HCT116 (cell line): ENCODE measurements at regions not wholly inside any gene's neighbourhood (a gene's known extent, or its start where the extent isn't known, plus 50 kb on each side); places are given as distances from the start of the nearest gene placed in this dataset.

ENCODE experiments used
- ATAC-seq: fragments of 200-7000 bp; cut with Tn5 transposase; 2 replicates; pipeline ENCODE4 v1.9.1; 2020; ENCODE audit warnings: mild to moderate bottlenecking, moderate library complexity
- BruUV-seq: library from RNA; stranded (reverse); fragments of 400-500 nt; replicated peaks from 2 replicates; lab custom pipeline; 2021; lab: Mats Ljungman, UMichigan
- CTCF ChIA-PET: fragments of 300-600 bp; sonication (Branson Sonifier 250); formaldehyde crosslinking; loops from one replicate; lab custom pipeline; 2021; ENCODE audit warnings: antibody characterized with exemption; lab: Charles Lee
- POLR2A ChIA-PET: fragments of 300-600, 350-600 bp; sonication (Branson Sonifier 250); formaldehyde crosslinking; loops from one replicate; lab custom pipeline; 2021; ENCODE audit warnings: antibody characterized with exemption; lab: Charles Lee
- RAD21 ChIA-PET, 2 experiments: fragments of 300-600 bp; sonication (Branson Sonifier 250); formaldehyde crosslinking; loops; one replicate each; lab custom pipeline; 2023; ENCODE audit warnings: low total read pairs in 2 of 2; ENCODE audit not compliant: uncharacterized antibody in 2 of 2, unreplicated experiment in 2 of 2, low non-redundant PET in 1 of 2; lab: Charles Lee
- DNase-seq: peaks from one replicate; pipeline ENCODE4 v3.0.0-alpha.2; 2010; ENCODE audit warnings: low read depth, low spot score
- H2AFZ ChIP-seq: fragments of 200-600 bp; shearing (Covaris generic), sonication (generic); 2 replicates; pipeline ENCODE4 v1.6.1; 2017; ENCODE audit warnings: low read depth, mixed run types, mixed read lengths, antibody characterized with exemption, low read length; ENCODE audit not compliant: poor library complexity, severe bottlenecking
- H3K27ac ChIP-seq: 2 replicates; pipeline ENCODE4 v1.5.1; 2012; ENCODE audit warnings: low read depth, low read length
- H3K27me3 ChIP-seq: fragments of 200-600 bp; sonication (generic); 2 replicates; pipeline ENCODE4 v1.6.1; 2016; ENCODE audit warnings: mixed run types, low read length, mixed read lengths; ENCODE audit not compliant: insufficient read depth
- H3K36me3 ChIP-seq, 2 experiments: fragments of 200-500 bp in 1 of 2; fragments of 200-600 bp in 1 of 2; sonication (Bioruptor generic) in 1 of 2; sonication (generic) in 1 of 2; 2 replicates each; pipeline versions ENCODE4 v1.5.1 to v1.6.1; 2014 to 2016; ENCODE audit warnings: low read length in 2 of 2, inconsistent platforms in 1 of 2, mixed read lengths in 1 of 2, mixed run types in 1 of 2; ENCODE audit not compliant: insufficient read depth in 2 of 2, control insufficient read depth in 1 of 2
- H3K4me1 ChIP-seq, 2 experiments: fragments of 200-600 bp in 1 of 2; sonication (generic) in 1 of 2; 2 replicates each; pipeline versions ENCODE4 v1.5.1 to v1.6.1; 2012 to 2017; ENCODE audit warnings: low read length in 2 of 2, inconsistent platforms in 1 of 2, mild to moderate bottlenecking in 1 of 2, mixed read lengths in 1 of 2, mixed run types in 1 of 2, moderate library complexity in 1 of 2; ENCODE audit not compliant: insufficient read depth in 2 of 2, control insufficient read depth in 1 of 2
- H3K4me2 ChIP-seq: fragments of 200-600 bp; sonication (generic); 2 replicates; pipeline ENCODE4 v1.6.1; 2017; ENCODE audit warnings: mixed run types, low read length, mixed read lengths
- H3K4me3 ChIP-seq, 2 experiments: fragments of 200-600 bp in 1 of 2; sonication (generic) in 1 of 2; replicated peaks in 1 of 2; 2 replicates each; pipeline ENCODE4 v1.5.1; 2011 to 2016; ENCODE audit warnings: low read length in 2 of 2, control low read depth in 1 of 2, low read depth in 1 of 2, mild to moderate bottlenecking in 1 of 2, mixed read lengths in 1 of 2, mixed run types in 1 of 2
- H3K79me2 ChIP-seq: fragments of 200-600 bp; sonication (generic); 2 replicates; pipeline ENCODE4 v1.6.1; 2017; ENCODE audit warnings: mild to moderate bottlenecking, mixed run types, low read length, moderate library complexity, mixed read lengths; ENCODE audit not compliant: insufficient read depth
- H3K9ac ChIP-seq: fragments of 200-600 bp; sonication (generic); 2 replicates; pipeline ENCODE4 v1.6.1; 2016; ENCODE audit warnings: low read length, mixed read lengths
- H3K9me2 ChIP-seq: fragments of 200-600 bp; sonication (generic), shearing (Covaris generic); 2 replicates; pipeline ENCODE4 v1.6.1; 2017; ENCODE audit warnings: mixed run types, mild to moderate bottlenecking, moderate library complexity; ENCODE audit not compliant: insufficient read depth
- H3K9me3 ChIP-seq, 2 experiments: fragments of 200-500 bp in 1 of 2; fragments of 200-600 bp in 1 of 2; sonication (Bioruptor generic) in 1 of 2; sonication (generic) in 1 of 2; 2 replicates each; pipeline ENCODE4 v1.6.1; 2014 to 2017; ENCODE audit warnings: low read length in 2 of 2, mixed read lengths in 2 of 2, inconsistent platforms in 1 of 2, low read depth in 1 of 2, mild to moderate bottlenecking in 1 of 2, mixed run types in 1 of 2, moderate library complexity in 1 of 2; ENCODE audit not compliant: control insufficient read depth in 1 of 2, insufficient read depth in 1 of 2
- H4K20me1 ChIP-seq: fragments of 200-600 bp; sonication (generic), shearing (Covaris generic); 2 replicates; pipeline ENCODE4 v1.6.1; 2017; ENCODE audit warnings: mixed run types, mild to moderate bottlenecking, moderate library complexity; ENCODE audit not compliant: insufficient read depth
- CEBPB ChIP-seq: IDR thresholded peaks from 2 replicates; pipeline ENCODE4 v1.6.1; 2012; ENCODE audit warnings: low read depth
- EGR1 ChIP-seq: IDR thresholded peaks from 2 replicates; pipeline ENCODE4 v1.6.1; 2012; ENCODE audit warnings: low read depth
- ELF1 ChIP-seq: IDR thresholded peaks from 2 replicates; pipeline ENCODE4 v1.6.1; 2012; ENCODE audit warnings: low read depth, borderline replicate concordance
- POLR2A ChIP-seq: IDR thresholded peaks from 2 replicates; pipeline ENCODE4 v1.7.0; 2011; ENCODE audit warnings: borderline replicate concordance; ENCODE audit not compliant: insufficient read depth, insufficient read length; ENCODE audit errors: extremely low read depth
- SIN3A ChIP-seq: IDR thresholded peaks from 2 replicates; pipeline ENCODE4 v1.6.1; 2012; ENCODE audit warnings: low read depth
- SP1 ChIP-seq: IDR thresholded peaks from 2 replicates; pipeline ENCODE4 v1.6.1; 2012; ENCODE audit warnings: low read depth
- TCF7L2 ChIP-seq: IDR thresholded peaks from 2 replicates; pipeline ENCODE4 v1.7.0; 2011; ENCODE audit warnings: borderline replicate concordance, inconsistent platforms; ENCODE audit not compliant: insufficient read depth, insufficient read length; ENCODE audit errors: extremely low read depth
- YY1 ChIP-seq: IDR thresholded peaks from 2 replicates; pipeline ENCODE4 v1.6.1; 2011; ENCODE audit warnings: low read length, low read depth, moderate library complexity, mild to moderate bottlenecking; ENCODE audit not compliant: insufficient replicate concordance; ENCODE audit errors: extremely low read depth
- ZBTB33 ChIP-seq: IDR thresholded peaks from 2 replicates; pipeline ENCODE4 v1.6.1; 2011; ENCODE audit warnings: mild to moderate bottlenecking, low read length, moderate library complexity; ENCODE audit not compliant: insufficient replicate concordance; ENCODE audit errors: extremely low read depth
- ZFX ChIP-seq: fragments of 450-650 bp; IDR thresholded peaks from 2 replicates; pipeline ENCODE4 v1.6.1; 2017
- intact Hi-C: fragments of 100-400 bp; cut with micrococcal nuclease; formaldehyde crosslinking; loops from 2 replicates; pipeline ENCODE4 v1.10.0; 2022
- TF ChIP-seq, protein P1 (sequence below): IDR thresholded peaks from 2 replicates; pipeline ENCODE4 v1.6.1; 2012
- TF ChIP-seq, protein P2 (sequence below): IDR thresholded peaks from 2 replicates; pipeline ENCODE4 v1.6.1; 2012; ENCODE audit warnings: low read depth

DNA sequence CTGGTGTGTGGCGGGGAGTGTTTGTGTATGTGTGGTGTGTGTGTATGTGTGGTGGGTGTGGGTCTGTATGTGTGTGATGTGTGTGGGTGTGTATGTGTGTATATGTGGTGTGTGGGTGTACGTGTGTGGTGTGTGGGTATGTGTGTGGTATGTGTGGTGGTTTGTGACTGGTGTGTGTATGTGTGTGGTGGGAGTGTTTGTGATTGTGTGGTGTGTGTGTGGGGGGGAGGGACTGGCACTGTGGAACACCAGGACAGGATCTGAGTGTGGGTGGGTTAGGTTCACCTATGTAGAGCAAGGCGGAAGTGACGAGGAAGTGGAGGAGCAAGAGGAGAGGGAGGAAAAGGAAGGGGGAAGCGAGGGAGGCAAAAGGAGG lies 510.8 kb downstream of the SHQ1 start:
- no peaks in the 10 kb centered on the region for H3K9me2 ChIP-seq
- TF ChIP-seq POLR2A (no peak), CEBPB (no peak), TCF7L2 (no peak), ELF1 (no peak), ZBTB33 (no peak), EGR1 (no peak), SP1 (no peak), YY1 (no peak), SIN3A (no peak), ZFX (no peak)
- TF ChIP-seq, protein P1, sequence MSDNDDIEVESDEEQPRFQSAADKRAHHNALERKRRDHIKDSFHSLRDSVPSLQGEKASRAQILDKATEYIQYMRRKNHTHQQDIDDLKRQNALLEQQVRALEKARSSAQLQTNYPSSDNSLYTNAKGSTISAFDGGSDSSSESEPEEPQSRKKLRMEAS = no peak
- TF ChIP-seq, protein P2, sequence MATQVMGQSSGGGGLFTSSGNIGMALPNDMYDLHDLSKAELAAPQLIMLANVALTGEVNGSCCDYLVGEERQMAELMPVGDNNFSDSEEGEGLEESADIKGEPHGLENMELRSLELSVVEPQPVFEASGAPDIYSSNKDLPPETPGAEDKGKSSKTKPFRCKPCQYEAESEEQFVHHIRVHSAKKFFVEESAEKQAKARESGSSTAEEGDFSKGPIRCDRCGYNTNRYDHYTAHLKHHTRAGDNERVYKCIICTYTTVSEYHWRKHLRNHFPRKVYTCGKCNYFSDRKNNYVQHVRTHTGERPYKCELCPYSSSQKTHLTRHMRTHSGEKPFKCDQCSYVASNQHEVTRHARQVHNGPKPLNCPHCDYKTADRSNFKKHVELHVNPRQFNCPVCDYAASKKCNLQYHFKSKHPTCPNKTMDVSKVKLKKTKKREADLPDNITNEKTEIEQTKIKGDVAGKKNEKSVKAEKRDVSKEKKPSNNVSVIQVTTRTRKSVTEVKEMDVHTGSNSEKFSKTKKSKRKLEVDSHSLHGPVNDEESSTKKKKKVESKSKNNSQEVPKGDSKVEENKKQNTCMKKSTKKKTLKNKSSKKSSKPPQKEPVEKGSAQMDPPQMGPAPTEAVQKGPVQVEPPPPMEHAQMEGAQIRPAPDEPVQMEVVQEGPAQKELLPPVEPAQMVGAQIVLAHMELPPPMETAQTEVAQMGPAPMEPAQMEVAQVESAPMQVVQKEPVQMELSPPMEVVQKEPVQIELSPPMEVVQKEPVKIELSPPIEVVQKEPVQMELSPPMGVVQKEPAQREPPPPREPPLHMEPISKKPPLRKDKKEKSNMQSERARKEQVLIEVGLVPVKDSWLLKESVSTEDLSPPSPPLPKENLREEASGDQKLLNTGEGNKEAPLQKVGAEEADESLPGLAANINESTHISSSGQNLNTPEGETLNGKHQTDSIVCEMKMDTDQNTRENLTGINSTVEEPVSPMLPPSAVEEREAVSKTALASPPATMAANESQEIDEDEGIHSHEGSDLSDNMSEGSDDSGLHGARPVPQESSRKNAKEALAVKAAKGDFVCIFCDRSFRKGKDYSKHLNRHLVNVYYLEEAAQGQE = no peak
- H3K9me3 ChIP-seq = peaks cover 0 to 8% of the 10 kb centered on the region in 2 experiments; a peak in 1 of 4 replicates
- ChIA-PET CTCF (no interaction called here), RAD21 (no interaction called here), POLR2A (no interaction called here)
- intact Hi-C loops = no loop called here
- DNase-seq (no peak), ATAC-seq (no peak)
- no peaks in the 10 kb centered on the region for H4K20me1 ChIP-seq
- H3K27ac ChIP-seq = no peak overlapping the region
- H2AFZ ChIP-seq = no peak overlapping the region
- no peak overlapping the region for H3K4me2 ChIP-seq
- H3K4me3 ChIP-seq = no peak overlapping the region
- no peaks in the 10 kb centered on the region for H3K27me3 ChIP-seq
- H3K4me1 ChIP-seq = peaks cover 11 to 34% of the 10 kb centered on the region in 2 experiments; a peak in 3 of 4 replicates
- H3K79me2 ChIP-seq = no peaks in the 10 kb centered on the region
- no peak overlapping the region for H3K9ac ChIP-seq
- no peaks in the 10 kb centered on the region for H3K36me3 ChIP-seq
- no TSS peak for BruUV-seq
